DMS153 treated with DMSO at 0.1 percent for 48 hours (cell line): ENCODE measurements at regions not wholly inside any gene's neighbourhood (a gene's known extent, or its start where the extent isn't known, plus 50 kb on each side); places are given as distances from the start of the nearest gene placed in this dataset.
"Not testable (repeated sequence)": the region's sequence is repeated elsewhere in the genome, so short reads cannot be mapped to it uniquely, and the experiment has no call there.

Source experiments
- DNase-seq: peaks from one replicate; lab custom pipeline; 2025; ENCODE audit not compliant: unreplicated experiment; lab: John Stamatoyannopoulos, UW

DNA sequence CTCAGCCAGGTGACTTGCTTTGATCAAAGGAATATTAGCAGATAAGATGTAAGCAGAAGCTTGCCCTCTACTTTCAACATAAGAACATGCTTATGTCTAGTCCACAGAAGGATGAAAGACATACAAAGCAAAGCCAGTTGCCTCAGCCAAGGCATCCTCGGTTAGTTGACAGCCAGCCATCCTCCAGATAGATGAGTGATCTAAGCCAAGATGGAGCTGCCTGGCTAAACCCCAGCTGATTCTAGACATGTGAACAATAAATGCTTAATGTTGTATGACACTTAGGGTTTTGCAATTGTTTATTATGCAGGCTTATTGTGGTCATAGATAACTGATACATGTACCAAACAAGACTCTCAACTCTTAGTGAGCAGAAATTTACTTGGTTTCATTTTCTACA, 157.6 kb upstream of the TMTC2 start:
- DNase-seq, result no peak

DNA sequence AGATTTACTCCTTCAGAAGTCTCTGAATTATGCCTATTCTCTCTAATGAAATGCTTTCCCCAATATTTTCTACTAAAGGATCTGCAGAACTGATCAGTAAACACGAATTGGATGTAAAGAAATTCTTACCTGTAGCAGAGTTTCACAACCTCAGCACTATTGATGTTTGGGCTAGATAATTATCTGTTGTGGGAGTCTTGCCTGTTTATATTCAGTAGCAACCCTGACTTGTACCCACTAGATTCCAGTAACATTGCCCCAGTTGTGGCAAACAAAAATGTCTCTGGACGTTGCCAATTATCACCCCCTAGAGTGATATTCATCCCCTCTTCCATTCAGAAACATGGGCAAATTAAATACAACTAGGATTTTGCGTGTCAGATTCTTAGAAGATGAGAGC, 156.8 kb upstream of the TMTC2 start:
- no peak for DNase-seq

DNA sequence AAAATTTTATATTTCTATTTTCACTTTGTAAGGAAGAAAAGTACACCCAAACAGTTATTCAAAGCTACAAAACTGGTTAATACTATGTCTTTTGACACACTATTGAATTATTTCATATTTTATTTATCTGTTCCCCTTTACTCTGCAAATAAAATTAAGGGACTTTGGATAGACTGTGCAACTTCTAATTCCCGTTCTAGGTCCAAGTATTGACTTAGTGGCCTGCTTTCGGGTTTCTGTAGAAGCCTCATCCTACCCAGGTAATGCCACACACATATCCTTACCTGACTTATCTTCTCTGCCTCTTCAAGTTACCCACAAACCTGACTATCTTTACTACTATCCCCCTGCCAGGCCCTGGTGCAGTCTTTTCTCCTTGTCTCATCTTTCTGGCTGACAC, 156.3 kb upstream of the TMTC2 start:
- no peak for DNase-seq

DNA sequence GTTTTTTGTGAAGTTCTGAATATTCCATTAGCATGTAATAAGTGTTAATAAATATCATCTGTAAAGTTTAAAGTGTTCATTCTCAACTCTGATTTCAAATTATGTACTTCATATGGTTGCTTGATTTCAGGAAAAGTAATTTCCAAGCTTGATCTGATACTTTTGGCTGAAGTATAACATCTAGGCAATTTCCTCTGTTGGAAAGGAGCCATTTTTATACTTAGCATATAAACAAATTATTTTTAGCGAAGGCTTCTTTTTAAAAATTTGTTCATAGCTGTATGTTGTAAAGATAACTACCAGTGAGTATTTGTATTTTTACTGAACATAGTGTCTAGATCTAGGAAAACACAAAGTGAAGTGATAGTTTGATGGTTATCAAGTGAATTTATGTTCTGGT, 153.4 kb upstream of the TMTC2 start:
- no peak for DNase-seq

DNA sequence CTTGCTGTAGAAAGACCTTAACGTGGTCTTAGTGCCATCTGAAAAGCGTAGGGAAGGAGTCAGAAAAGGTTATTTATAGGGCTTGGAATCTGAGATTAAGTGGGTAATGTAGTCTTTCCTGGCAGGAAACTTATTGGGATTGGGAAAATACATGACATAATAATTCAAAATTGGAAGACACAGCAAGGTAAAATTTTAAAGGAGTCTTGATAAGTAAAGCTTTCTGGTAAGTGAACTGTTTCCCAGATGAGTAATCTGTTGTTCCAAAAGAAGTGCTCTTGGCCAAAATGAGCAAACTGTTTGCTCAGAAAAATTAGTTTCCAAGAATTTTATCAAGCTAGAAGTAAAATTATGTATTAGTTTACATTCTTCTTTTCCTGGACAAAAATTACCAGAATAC, 149.3 kb upstream of the TMTC2 start:
- DNase-seq, result no peak

DNA sequence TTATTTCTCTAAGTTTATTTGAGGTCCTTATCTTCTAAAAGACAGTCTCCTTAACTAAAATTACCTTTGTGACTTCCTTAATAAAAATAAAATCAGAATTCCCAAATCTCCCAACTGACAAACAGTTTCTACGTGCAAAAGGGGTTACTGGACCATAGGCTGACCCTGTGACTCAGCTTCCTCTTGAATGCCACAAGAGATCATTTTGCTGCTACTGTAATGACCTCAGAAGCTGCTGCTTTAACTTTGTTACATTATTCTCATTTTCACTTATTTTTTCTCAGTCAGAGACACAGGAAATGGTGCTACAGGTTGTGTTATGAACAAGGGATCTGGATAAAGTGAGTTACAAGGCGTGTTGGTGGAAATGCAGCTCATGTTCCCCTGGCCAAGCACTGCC, 132.2 kb upstream of the TMTC2 start:
- no peak for DNase-seq

DNA sequence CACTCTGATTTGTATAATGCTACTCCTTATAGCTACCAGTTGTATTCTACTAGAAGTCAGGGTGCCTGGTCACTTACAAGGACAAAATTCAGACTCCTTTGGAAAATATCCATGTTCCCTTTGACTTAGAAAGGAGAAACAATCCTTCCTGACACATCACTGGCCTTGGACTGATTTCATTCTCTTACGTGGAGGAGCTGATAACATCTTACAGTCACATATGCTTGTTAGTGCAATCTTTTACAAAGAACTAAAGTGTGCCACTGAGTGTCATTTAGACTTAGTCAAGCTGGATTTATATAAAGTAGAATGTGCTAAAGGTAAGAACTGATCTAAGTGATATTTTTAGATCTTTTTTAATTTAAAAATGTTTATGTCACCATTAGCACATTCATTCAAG, 131.0 kb upstream of the TMTC2 start:
- DNase-seq, result no peak

DNA sequence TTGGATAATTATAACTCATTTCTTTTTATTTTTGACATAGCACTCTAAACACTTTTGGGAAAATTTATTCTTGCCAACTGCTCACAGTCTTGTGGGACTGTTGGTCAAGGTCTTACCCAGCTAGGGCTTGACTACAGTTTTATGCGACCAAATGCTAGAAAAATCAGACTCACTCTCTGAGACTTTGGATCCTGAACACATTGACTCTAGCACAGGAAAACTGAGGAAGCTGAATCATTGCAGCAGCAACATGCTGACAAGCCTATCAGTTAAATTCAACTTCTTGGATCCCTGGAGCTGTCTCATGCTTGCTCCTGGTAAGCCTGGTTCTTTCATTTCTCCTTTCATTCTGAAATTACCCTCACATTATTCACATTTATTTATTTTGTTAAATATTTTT, 120.7 kb upstream of the TMTC2 start:
- no peak for DNase-seq

DNA sequence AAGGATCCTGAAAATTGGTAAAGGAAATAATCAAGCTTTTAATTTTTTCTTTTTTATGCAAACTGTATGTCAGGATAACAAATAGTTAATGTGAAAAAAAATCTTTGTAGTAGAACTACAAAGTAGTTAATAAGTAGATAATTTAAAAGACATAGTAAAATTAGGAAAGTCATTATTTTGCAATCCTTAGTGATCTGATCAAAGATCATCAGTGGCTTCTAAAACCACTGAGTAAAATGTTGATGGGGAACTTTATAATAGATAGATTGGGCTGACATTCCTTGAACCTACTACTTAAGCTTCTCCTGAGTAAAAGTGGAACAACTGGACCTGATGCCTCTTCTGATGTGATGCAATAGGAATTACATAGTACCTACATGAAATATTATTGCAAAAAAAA, 119.0 kb upstream of the TMTC2 start:
- no peak for DNase-seq

DNA sequence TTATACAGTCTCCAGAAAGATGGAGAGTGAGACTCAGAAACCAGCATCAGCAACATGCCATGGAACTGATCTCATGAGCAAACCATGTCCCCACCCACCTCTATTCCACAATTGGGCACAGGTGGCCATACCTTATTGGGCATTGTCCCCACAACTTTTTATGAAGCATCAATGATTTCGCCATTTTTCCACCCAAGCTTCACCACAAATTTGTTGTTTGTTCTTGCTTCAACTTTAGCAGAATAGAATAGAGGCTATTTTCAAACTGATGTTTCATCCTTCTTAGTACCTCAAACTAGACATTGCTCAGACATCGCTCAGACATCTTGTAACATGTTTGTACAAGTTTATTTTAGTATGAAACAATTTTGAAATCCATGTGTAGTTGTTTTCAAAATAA, 112.5 kb upstream of the TMTC2 start:
- no peak for DNase-seq

DNA sequence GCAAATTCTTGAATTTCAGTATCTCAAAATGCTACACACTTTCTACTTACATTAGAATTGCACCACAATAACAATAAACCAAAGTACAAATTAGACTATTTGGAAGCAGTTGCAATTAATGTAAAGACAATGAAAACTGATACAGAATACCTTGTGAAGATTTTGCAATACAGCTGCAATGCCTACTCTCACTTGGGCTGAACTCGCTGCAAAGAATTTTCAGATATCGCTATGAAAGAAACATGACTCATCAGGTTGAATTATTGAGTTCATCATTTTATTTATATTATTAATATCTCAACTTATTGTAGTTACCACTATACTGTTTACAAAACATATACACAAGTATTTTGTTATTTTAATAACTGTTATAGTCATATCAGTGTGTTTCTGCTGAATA, 108.0 kb upstream of the TMTC2 start:
- no peak for DNase-seq

DNA sequence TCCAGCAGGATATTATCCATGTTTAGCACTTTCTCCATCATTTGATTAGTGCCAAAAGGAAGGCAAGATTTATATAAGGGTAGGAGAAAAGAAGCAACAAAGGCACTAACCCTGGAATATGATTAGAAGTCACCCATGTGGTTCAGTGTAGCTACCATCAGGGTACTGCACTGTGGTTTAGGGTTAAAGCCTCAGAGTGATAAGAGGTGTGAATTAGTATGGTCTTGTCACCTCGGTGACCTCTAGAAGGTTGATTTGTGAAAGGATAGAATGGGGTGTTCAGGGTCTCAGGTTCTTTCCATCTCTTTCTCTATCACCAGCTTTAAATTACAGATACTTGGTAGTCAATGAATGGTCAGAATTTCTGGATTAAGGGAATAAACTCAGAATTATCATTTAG, 103.0 kb upstream of the TMTC2 start:
- DNase-seq, result no peak

DNA sequence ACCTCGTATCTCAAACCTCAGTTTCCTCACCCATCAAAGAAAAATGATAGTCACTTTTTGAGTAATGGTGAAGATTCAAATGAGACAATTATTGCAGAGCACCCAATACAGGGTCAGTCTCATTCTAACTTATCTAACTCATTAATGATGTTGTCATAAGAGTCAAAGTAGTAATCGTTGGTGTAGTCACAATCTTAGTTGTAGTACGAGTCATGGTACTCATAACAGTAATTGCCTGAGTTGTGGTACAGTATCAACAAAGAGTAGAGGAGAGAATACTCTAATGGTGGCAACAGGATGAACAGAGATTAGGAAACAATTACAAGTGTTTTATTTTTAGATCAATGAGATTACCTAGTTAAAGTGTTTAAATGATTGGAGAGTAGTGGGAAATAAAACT, 93.6 kb upstream of the TMTC2 start:
- DNase-seq, result no peak

DNA sequence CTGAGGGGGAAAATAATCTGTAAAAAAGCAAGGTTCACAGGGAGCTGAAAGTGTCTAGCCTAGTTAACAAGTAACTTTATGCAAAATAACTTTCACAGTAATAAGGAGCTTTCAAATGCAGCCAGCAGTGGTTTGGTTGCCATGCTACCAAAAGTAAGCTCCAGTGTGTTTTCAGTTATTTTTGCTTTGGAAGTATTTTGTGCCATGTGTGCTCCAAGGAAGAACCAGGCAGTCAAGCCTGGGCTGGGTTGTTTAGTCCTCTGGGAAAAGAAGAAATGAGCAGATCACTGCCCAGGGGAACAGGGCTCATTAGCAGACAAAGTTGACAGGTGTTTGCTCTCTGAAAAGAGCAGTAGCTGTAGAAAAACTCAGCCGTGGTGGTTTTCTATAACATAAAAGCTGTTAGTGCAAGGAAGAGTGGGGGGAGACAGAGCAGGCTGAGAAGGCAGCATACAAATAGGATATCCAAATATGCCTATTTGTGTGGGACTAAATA, 92.8 kb upstream of the TMTC2 start:
- peak; percentile 20 for DNase-seq

DNA sequence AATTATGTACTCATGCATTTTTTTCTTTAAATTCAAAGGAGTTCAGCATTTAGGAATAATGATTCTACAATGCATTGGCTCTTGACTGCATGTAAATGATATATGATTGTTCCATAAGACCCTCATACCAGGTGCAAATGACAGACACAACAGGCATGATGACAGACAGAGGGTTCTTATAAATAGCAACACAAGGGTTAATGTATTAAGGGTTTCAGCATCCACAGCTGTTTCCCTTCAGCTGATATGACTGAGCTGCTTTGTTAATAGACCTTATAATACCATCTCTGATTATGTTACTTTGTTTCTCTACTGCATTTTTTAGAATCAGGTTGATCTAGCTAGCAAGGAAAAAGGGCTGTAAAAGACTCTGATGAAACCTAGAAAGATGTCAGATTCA, 90.8 kb upstream of the TMTC2 start:
- DNase-seq, result no peak

DNA sequence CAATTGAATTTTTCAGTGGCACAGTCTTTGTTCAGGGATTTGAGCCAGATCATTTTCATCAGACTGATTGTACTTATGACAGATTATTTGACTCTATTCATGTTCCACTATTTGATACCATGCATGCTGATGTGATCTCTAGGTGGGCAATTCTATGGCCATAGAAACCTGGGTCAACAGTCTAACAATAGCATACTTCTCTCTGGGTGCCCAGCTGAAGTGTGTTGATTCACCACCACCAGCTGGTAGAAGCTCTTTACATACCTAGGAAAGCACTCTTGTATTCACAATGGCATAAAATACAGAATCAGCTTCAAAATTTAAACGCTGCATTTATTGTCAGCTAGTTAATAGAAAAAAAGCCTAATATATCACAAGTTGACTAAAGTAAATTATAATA, 90.2 kb upstream of the TMTC2 start:
- peak; percentile 88 for DNase-seq

DNA sequence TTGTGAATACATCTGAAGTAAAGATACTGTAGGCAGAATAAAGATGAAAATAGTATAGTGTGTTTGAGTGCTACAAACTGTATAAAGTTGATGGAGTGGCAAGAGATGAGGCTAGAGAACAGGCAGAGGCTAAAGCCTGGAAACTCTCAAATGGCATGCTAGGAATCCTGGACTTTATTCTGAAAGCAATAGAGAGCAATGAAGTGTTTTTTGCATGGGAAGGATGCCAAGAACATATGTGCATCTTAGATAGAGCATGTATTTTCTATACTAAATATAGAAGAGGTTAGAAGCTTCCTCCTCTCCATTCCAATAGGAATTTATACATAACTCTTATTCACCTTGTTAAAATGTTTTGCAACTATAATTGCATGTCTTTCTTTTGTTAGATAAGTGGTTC, 86.3 kb upstream of the TMTC2 start:
- DNase-seq, result no peak

DNA sequence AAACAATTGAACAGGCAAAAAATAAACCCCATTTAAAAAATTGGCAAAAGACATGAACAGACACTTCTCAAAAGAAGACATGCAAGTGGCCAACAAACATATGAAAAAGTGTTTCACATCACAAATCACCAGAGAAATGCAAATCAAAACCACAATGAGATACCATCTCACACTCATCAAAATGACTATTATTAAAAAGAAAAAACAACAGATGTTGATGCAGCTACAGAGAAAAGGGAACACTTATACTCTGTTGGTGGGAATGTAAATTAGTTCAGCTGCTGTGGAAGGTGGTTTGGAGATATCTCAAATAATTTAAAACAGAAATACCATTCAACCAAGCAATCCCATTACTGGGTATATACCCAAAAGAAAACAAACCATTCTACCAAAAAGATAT, 83.1 kb upstream of the TMTC2 start:
- DNase-seq, result not testable (repeated sequence)

DNA sequence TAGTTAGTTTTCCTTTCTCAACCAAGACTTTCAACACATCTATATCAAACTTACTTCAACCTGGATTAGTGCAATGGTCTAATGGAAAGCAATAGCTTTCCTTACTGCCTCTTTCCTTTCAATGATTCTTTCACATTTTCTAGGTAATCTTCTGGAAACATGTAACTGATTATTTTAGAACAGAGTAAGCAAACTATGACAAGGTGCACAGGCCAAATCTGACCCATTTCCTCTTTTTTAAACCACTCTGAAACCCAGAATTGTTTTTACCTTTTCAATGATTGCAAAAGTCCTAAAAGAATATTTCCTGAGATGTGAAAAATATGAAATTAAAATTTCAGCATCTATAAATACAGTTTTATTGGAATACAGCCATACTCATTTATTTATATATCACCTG, 81.6 kb upstream of the TMTC2 start:
- DNase-seq, result no peak

DNA sequence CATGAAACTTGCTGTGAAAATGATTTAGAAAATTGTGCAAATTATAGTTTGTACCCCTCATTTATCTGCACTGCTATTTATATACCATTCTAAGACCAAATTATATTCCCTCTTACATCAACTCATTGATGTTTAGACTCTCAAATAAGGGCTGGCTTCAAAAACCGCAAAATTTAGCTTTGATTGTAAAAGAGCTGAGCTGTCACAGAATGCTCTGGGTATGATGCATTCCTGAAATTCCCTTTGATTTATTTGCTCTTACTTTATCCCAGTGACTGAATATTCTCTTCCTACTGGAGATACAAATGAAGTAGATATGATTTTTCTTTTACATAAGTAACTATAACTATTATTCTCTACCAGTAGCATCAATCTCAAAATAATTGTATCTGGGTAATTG, 78.0 kb upstream of the TMTC2 start:
- DNase-seq, result no peak

DNA sequence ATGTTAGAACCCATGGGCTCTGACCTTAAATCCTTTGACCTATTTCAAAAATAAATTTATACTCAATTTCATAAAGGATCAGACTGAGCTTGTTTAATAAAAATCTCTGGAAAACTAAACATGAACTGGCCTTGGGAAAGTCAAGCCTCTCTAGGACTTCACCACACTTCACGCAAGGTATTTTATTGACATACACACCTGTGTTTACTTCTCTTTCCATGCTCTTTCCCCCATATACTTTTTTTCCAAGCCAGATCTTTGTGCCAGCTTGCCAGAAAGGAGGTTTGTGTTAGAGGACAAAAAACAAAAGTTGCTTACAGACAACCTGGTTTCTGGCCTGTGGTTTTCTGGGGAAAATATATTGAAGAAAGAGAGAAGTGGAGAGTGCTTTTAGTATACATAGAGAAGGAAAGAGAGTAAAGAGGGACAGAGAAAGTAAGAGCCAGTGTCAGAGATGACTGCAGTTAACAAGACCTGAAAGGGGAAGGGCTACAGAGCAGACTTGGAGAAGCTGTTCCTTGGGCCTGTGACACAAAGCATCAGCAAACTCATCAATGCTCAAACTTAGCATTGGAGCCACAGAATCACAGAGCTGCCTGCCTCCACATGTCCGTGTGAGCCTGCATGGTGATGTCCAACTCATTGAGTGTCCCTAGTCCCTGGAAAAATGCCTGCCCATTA, 77.3 kb upstream of the TMTC2 start:
- DNase-seq, result no peak

DNA sequence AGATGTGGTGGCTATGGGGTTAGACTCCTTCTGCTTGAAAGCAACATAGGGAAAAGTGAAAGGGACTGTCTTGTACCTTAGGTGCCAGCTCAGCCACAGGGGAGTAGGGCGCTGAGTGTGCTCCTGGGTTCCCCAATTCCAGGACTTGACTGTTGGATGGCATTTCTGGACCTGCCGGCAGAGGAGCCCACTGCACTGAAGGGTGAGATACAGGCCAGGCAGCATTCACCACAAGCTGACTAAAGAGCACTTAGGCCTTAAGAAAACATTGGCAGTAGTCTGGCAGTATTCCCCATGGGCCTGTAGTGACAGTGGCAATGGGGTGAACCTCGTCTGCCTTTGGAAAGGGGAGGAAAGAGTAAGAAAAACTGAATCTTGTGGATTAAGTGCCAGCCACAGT, 67.1 kb upstream of the TMTC2 start:
- no peak for DNase-seq

DNA sequence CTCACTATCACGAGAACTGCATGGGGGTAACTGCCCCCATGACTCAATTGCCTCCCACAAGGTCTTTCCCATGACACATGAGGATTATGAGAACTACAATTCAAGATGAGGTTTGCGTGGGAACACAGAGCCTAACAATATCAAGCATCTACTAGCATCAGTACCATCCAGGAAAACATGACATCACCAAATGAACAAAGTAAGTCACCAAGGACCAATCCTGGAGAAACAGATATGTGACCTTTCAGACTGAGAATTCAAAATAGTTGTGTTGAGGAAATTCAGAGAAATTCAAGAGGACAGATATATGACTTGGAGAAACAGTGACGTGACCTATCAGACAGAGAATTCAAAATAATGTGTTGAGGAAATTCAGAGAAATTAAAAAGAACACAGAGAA, 65.8 kb upstream of the TMTC2 start:
- DNase-seq, result no peak

DNA sequence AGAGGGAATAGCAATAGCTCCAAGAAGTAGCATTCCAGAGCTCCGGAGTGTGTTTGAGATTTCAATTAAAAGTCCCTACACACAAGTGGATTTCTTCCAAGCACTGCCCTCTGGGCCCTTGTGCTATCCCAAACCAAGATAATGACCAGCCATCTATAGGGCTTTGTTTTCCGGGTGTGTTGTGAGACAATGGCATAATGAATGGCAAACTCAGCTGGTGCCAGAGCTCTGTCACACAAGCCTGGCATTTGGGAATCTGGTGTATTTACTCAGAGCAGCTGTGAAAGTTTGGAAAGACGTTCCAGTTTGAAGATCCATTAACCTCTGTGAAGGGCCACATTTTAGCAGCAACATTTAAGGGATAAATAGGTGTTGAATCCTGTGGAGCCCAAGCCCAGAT, 61.2 kb upstream of the TMTC2 start:
- no peak for DNase-seq
